IPS DF 19.7 (cell line): ENCODE measurements at regions not wholly inside any gene's neighbourhood (a gene's known extent, or its start where the extent isn't known, plus 50 kb on each side); places are given as distances from the start of the nearest gene placed in this dataset.

ENCODE experiments used
- DNase-seq: peaks from one replicate; pipeline ENCODE4 v3.0.0-alpha.2; 2013; ENCODE audit warnings: low read depth, low spot score

DNA sequence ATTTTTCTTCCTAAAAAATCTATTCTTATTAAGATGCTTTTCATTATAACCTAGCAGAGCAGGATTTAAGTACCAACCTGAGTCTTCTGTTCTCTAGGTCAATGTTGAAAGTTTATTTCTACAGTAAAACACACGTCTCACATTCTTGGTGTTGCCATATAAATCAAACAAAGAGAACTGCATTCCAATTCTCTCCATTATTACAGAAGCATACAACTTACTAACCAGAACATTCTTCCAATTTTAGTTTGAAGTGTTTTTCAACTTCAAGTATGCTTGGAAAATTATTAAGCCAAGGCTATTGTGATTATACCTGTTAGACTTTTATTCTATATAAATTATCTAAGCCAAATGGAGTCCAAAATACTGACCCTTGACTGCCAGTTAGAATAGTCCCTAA, 110.4 kb upstream of the PMFBP1 start:
- DNase-seq: no peak

DNA sequence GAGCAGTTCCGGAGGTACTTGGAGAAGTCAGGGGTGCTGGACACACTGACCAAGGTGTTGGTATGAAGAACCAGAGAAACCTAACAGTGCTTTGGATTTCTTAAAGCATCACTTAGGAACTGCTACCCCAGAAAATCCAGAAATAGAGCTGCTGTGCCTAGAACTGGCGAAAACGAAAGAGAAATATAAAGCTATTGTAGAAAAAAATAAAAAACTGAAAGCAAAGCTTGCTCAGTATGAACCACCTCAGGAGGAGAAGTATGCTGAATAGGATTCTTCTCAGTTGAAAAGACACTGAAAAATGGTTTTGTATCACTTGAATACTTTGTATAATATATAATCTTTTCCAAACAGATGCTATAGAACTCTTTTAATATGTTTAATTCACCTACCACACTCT, 106.3 kb upstream of the PMFBP1 start:
- no peak for DNase-seq

GRCh38 chr16:72277749-72278148, 105.8 kb upstream of the PMFBP1 start:
- no peak for DNase-seq

GRCh38 chr16:72271699-72272240, 99.8 kb upstream of the PMFBP1 start:
- DNase-seq: no peak

DNA sequence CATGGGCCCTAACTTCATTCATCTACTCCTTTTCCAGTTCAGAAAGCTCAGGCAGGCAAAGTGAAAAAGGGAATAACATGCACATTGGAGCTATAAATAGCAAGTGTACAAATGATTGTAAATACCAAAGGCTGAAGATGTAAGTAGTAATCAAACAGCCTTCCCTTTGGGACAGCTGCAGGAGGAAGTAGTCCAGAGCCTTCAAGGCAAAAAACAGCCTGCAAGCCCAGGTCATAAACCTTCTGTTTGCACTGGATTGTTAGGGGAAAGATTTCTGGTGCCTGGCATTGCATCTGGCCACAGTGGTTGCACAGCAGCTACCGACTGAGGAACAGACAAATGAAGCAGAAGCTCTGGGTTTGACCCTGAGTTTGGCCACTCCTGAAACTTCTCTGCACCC, 98.6 kb upstream of the PMFBP1 start:
- no peak for DNase-seq

GRCh38 chr16:72266836-72267235, 94.9 kb upstream of the PMFBP1 start:
- DNase-seq: no peak

GRCh38 chr16:72264771-72265170, 92.8 kb upstream of the PMFBP1 start:
- no peak for DNase-seq

DNA sequence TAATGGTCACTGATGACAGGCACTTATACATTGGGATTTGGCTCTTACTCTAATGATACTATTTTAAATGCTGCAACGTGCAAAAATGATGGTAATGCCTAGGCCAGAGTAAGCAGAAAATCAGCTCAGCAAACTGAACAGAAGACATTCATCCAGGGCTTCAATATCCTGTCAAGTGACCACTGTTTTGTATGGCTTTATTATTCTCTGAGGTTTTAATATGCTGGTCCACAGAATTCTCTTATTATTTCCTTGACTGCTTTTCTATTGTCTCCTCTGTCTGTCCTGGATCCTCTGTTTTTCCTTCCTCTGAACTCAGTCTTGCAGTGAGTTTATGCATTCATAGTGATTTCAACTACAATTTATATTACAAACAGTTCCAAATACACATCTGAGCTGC, 90.8 kb upstream of the PMFBP1 start:
- DNase-seq: no peak

- DNase-seq: no peak
Measured at GRCh38 chr16:72261127-72261526, 89.2 kb upstream of the PMFBP1 start.

DNA sequence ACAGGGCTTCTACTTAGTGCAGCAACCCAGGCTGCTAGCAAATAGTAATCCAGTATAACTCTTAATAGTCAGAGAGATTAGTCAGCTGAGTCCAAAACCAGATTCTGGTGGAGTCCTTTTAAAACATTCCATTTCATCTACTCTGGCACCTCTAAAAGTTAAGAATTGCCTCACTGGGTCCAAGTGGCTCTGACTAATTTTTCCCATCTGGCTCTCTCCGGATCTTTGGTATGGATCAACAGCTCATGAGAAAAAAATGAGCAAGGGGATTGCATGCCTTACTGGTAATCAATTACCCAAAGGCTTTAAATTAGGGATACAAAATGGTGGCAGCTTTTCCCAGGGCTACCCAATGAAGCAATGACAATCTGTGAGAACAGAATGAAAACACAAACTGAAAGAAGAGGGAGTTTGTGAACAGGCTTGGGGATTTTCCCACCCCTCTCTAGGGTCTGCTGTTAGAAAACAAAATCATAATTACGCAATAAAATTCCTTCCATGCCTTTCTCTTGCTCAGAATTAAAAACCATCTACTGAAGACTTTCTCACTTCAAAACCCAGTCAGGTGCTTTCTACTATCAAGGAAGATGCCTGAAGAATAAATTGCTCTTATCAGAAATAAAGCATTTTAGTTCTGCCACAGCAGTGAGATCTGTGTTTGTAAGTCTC, 84.6 kb upstream of the PMFBP1 start:
- DNase-seq: no peak

- no peak for DNase-seq
Measured at GRCh38 chr16:72255786-72256185, 83.8 kb upstream of the PMFBP1 start.

DNA sequence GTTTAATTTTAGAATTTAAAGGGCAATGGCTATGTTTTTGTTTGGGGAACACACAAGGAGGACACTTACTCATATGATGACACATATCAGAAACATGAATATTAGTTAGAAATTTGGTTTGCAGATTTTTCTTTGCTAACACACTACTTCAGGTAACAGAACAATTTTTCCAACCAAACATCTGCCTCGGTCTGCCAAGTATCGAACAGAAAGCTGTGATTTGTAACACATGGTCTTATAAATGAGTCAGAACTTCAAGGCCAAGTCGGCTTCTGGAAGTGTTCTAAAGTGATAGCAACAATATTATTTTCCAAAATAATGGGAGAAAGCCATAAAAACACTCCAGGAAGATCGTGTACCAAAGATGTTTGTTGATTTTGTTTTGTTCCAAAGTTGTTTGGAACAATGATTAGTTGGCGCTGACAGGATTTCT, 75.9 kb upstream of the PMFBP1 start:
- no peak for DNase-seq

DNA sequence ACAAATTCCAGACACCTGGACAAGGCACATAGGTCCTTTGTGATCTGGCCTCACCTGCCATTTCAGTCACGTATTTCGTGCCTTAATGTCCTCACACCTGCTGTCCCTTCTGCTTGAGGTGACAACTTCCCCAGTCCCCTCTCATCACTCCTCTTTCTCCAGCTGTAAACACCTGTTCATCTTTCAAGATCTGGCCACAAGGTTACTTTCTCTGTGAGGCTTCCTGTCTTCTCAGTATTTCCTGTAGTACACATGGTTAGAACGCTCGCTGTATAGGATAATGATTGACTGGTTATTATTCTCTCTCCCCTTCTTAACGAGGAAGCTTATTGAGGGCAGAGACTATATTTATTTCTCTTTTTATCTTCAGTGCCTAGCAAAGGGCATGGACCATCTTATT, 74.5 kb upstream of the PMFBP1 start:
- DNase-seq: no peak

DNA sequence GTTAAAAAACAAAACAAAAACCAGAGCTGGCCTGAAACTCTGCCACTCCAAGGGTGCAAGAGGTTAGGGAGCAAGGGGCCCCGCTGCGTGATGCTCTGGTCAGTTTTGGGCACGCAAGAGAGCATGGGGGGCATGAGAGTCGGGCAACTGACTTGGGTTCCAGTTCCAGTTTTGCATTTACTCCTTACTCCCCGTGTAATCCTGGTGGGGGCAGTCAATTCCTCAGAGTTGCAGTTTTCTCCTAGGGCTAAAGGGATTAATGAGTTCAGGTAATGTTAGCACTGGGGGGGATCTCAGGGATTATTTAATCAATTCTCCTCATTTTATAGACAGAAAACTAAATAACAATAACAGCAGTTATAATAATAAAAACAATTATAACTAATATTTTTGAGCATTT, 72.9 kb upstream of the PMFBP1 start:
- no peak for DNase-seq

DNA sequence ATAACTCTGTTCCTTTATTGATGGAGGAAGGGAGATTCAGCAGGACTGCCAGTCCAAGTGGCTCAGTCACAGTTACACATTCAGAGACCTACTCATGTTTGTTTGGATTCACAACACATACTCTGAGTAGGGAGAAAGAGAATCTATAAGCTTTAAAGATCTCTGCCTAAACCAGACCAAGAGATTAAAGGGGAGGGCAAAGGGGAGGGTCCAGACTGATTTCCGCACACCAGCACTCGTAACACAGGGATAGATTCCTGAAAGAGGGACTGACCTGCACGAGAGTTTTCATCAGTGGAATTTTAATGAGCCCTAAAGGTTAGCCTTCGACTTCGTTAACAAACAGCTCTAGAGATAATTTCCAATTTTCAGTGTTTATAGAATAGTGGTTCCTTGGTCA, 71.7 kb upstream of the PMFBP1 start:
- no peak for DNase-seq

- DNase-seq: no peak
Measured at GRCh38 chr16:72242757-72243156, 70.8 kb upstream of the PMFBP1 start.

DNA sequence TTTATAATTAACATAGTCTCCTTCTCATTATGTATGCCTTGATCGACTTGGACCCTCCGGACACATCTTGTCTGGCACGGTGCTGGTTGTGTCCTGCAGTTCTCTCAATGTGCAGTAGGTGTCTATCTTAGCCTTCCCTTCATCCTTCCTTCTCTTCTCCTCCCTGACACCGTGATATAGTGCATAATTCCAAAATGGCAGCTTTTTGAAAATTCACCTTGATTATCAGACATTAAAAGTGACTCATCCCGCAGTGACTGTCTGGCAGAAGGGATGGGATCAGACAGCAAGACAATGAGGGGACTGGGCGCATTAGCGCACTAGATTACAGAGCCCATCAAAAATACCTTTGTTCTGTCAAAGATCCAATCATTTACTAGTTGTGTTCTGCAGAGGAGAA, 70.0 kb upstream of the PMFBP1 start:
- DNase-seq: no peak

GRCh38 chr16:72241008-72241407, 69.1 kb upstream of the PMFBP1 start:
- DNase-seq: no peak

DNA sequence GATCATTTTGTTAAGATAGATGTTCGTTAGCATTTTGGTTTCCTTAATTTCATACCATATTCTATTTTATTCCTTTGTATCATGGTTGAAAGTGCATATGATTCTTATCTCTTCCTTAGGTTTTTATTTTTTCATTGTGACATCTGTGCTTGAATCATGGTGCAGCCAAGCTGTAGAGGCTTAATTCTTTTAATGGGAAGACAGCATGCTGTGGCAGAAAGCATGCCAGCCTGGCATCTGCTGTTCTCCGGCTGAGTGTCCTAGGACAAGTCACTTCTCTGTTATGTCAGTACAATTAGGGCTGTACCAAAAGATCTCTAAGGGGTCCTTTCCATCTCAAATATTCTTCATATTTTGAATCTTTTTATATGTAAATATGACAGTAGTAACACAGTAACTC, 68.5 kb upstream of the PMFBP1 start:
- no peak for DNase-seq

- DNase-seq: no peak
Measured at GRCh38 chr16:72236866-72237265, 64.9 kb upstream of the PMFBP1 start.

DNA sequence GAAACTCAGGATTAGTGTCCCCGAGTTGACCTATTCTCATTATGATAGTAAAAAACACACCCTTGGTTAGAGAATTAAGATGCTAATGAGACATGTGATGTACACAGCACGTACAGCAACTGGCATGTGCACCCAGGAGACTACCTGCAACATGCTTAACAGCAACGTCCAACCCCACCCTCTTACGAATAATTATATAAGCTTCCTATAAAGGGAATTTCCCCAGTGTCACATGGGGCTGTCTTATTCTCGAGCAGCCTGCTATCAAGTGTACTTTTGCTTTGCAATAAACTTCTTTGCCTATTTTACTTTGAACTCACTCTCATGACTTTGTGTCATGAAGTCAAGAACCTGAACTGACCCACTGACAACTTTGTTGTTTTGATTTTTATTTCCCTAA, 62.4 kb upstream of the PMFBP1 start:
- no peak for DNase-seq

GRCh38 chr16:72228014-72228413, 56.1 kb upstream of the PMFBP1 start:
- DNase-seq: no peak

DNA sequence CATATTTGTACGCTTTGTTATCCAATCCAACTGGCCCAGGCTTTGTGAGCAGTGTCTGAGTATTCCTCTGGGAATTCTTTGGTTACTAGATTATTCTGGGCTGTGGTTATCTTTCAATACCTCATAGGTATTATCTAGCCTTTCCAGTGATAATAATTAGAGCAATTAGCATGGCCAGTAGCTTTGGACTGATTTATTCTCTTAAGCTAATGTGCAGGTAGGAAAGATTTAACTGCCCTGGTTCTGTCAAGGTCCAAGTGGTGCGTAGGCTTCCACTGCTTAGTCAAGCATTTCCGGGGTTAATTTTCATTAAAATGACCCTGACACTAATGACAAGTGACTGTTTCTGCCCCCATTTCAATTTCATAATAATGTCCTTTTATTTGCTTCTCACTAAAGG, 54.2 kb upstream of the PMFBP1 start:
- DNase-seq: no peak

DNA sequence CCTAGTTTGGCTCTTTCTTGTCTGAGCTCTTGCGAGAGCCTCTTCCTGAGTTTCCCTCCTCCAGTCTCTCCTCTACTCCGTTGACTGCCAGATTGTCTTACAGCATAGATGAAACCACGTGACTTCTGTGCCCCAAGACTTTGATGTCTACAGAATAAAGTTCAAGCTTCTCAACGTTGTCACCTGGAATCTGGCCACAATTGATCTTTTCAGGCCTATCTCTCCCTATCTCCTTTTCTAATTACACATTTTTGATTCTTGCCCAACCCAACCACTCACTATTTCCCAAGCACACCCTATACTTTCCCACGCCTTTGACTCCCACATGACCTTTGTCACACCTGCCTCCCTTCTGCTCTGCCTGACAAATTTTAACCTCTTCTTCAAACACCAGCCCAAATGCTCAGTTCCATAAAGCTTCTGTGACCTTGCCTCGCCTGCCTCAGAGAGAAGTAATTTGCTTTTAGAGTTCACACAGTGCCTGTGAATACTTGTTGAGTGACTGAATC, 52.4 kb upstream of the PMFBP1 start:
- no peak for DNase-seq
